ENCODE measurements at regions not wholly inside any gene's neighbourhood (a gene's known extent, or its start where the extent isn't known, plus 50 kb on each side); places are given as distances from the start of the nearest gene placed in this dataset.

- no peaks in the 10 kb centered on the region for H4K20me1 ChIP-seq (ENCODE audit: insufficient read depth, low read length)
- H3K9me2 ChIP-seq (ENCODE audit: low read depth, low read length) = no peaks in the 10 kb centered on the region
- H3K4me1 ChIP-seq (ENCODE audit: insufficient read depth, low read length, severe bottlenecking) = no peaks in the 10 kb centered on the region
- H3K4me2 ChIP-seq (ENCODE audit: low read length) = no peak overlapping the region
- no peaks in the 10 kb centered on the region for H3K79me2 ChIP-seq (ENCODE audit: insufficient read depth, low read length)
- no peak for TF ChIP-seq CTCF (IDR thresholded peaks at IDR 0.05; ENCODE audit: low read length)
- no peak for TF ChIP-seq EZH2 (IDR thresholded peaks at IDR 0.05; ENCODE audit: borderline replicate concordance, low read length)
- H2AFZ ChIP-seq (ENCODE audit: low read length) = no peak overlapping the region
- no peaks in the 10 kb centered on the region for H3K36me3 ChIP-seq (ENCODE audit: insufficient read depth, low read length)
- H3K27ac ChIP-seq (ENCODE audit: low read depth, low read length, poor library complexity, severe bottlenecking) = no peak overlapping the region
- no peak overlapping the region for H3K9ac ChIP-seq (ENCODE audit: low read length)
- H3K27me3 ChIP-seq (ENCODE audit: insufficient read depth, low read length) = no peaks in the 10 kb centered on the region
- no peak overlapping the region for H3K4me3 ChIP-seq (ENCODE audit: low read depth, low read length, poor library complexity, severe bottlenecking)
- no peaks in the 10 kb centered on the region for H3F3A ChIP-seq (ENCODE audit: insufficient read depth, low read length)
- H3K9me3 ChIP-seq (ENCODE audit: low read length) = no peaks in the 10 kb centered on the region
Measured at GRCh38 chr6:129923530-129924250, 62.6 kb upstream of the TMEM244 start.

DNA sequence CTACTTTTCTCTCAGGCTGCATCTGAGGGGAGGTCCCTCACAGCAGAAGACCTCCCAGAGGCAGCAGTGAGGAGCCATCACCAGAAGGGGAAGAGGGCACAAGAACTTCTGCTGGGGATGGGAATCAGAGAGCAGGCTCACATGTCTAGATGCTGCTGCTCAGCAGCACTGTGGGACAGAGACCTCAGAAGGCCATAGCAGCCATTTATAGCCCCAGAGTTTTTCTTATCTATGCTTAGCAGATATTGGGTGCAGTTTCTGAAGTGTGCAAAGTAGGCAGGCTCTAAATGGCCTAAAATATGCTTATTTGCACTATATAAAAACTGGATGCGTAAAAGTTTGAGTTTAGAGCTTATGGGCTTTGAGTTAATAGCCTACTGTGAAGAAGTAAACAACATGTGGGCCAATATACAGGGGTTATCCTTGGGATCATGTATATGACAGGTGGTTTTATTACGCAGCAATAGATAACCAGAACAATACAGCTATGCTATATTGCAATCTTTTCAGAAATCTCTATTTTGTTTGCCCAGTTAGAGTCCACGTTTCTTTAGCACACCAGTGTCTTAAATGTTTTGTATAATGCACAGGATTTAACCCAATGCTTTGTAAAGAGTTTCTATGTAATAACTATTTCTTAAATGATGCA lies 60.2 kb upstream of the TMEM244 start:
- no peak for TF ChIP-seq EZH2 (IDR thresholded peaks at IDR 0.05; ENCODE audit: borderline replicate concordance, low read length)
- no peak for TF ChIP-seq CTCF (IDR thresholded peaks at IDR 0.05; ENCODE audit: low read length)
- no peaks in the 10 kb centered on the region for H3F3A ChIP-seq (ENCODE audit: insufficient read depth, low read length)

GRCh38 chr6:129920103-129920798 lies 59.1 kb upstream of the TMEM244 start:
- H3K9me3 ChIP-seq (ENCODE audit: low read length) = no peaks in the 10 kb centered on the region
- no peaks in the 10 kb centered on the region for H4K20me1 ChIP-seq (ENCODE audit: insufficient read depth, low read length)
- H3K9ac ChIP-seq (ENCODE audit: low read length) = no peak overlapping the region
- H3K27ac ChIP-seq (ENCODE audit: low read depth, low read length, poor library complexity, severe bottlenecking) = no peak overlapping the region
- no peak overlapping the region for H3K4me3 ChIP-seq (ENCODE audit: low read depth, low read length, poor library complexity, severe bottlenecking)
- no peak overlapping the region for H3K4me2 ChIP-seq (ENCODE audit: low read length)
- H3K79me2 ChIP-seq (ENCODE audit: insufficient read depth, low read length) = no peaks in the 10 kb centered on the region
- H3F3A ChIP-seq (ENCODE audit: insufficient read depth, low read length) = no peaks in the 10 kb centered on the region
- H3K27me3 ChIP-seq (ENCODE audit: insufficient read depth, low read length) = no peaks in the 10 kb centered on the region
- TF ChIP-seq EZH2 (IDR thresholded peaks at IDR 0.05; ENCODE audit: borderline replicate concordance, low read length) (no peak), CTCF (IDR thresholded peaks at IDR 0.05; ENCODE audit: low read length) (no peak)
- H2AFZ ChIP-seq (ENCODE audit: low read length) = no peak overlapping the region
- no peaks in the 10 kb centered on the region for H3K4me1 ChIP-seq (ENCODE audit: insufficient read depth, low read length, severe bottlenecking)
- no peaks in the 10 kb centered on the region for H3K36me3 ChIP-seq (ENCODE audit: insufficient read depth, low read length)
- no peaks in the 10 kb centered on the region for H3K9me2 ChIP-seq (ENCODE audit: low read depth, low read length)

More for the DNA sequence above, 60.2 kb upstream of the TMEM244 start:
- H3K9me2 ChIP-seq (ENCODE audit: low read depth, low read length) = no peaks in the 10 kb centered on the region
- no peaks in the 10 kb centered on the region for H4K20me1 ChIP-seq (ENCODE audit: insufficient read depth, low read length)
- no peaks in the 10 kb centered on the region for H3K4me1 ChIP-seq (ENCODE audit: insufficient read depth, low read length, severe bottlenecking)
- H3K9me3 ChIP-seq (ENCODE audit: low read length) = no peaks in the 10 kb centered on the region
- H3K27ac ChIP-seq (ENCODE audit: low read depth, low read length, poor library complexity, severe bottlenecking) = no peak overlapping the region
- H3K4me2 ChIP-seq (ENCODE audit: low read length) = no peak overlapping the region
- no peak overlapping the region for H2AFZ ChIP-seq (ENCODE audit: low read length)
- no peak overlapping the region for H3K9ac ChIP-seq (ENCODE audit: low read length)
- no peaks in the 10 kb centered on the region for H3K79me2 ChIP-seq (ENCODE audit: insufficient read depth, low read length)
- H3K36me3 ChIP-seq (ENCODE audit: insufficient read depth, low read length) = no peaks in the 10 kb centered on the region
- no peak overlapping the region for H3K4me3 ChIP-seq (ENCODE audit: low read depth, low read length, poor library complexity, severe bottlenecking)
- H3K27me3 ChIP-seq (ENCODE audit: insufficient read depth, low read length) = no peaks in the 10 kb centered on the region
